Activated CD4-positive, alpha-beta memory T cell treated with anti-CD3 and anti-CD28 coated beads for 36 hours (primary cell): ENCODE measurements at regions not wholly inside any gene's neighbourhood (a gene's known extent, or its start where the extent isn't known, plus 50 kb on each side); places are given as distances from the start of the nearest gene placed in this dataset.
"Not testable (repeated sequence)": the region's sequence is repeated elsewhere in the genome, so short reads cannot be mapped to it uniquely, and the experiment has no call there.

ENCODE experiments used
- CTCF ChIA-PET: fragments of 350-600 bp; sonication (Branson Sonifier 250); formaldehyde crosslinking; loops from one replicate; lab custom pipeline; 2021; ENCODE audit warnings: antibody characterized with exemption, inconsistent platforms; lab: Charles Lee
- POLR2A ChIA-PET: fragments of 350-600 bp; sonication (Branson Sonifier 250); formaldehyde crosslinking; loops from one replicate; lab custom pipeline; 2021; ENCODE audit warnings: antibody characterized with exemption; lab: Charles Lee
- DNase-seq: peaks from one replicate; pipeline ENCODE4 v3.0.0-alpha.2; 2020
- H3K27ac Mint-ChIP-seq: one replicate; pipeline ENCODE4 v1.8.0; 2021; ENCODE audit warnings: mixed read lengths
- H3K27me3 Mint-ChIP-seq: one replicate; pipeline ENCODE4 v1.8.0; 2021; ENCODE audit warnings: mixed read lengths
- H3K36me3 Mint-ChIP-seq: one replicate; pipeline ENCODE4 v1.8.0; 2021; ENCODE audit warnings: mixed read lengths
- H3K4me1 Mint-ChIP-seq: one replicate; pipeline ENCODE4 v1.8.0; 2021; ENCODE audit warnings: low read depth, mixed read lengths
- H3K4me3 Mint-ChIP-seq: one replicate; pipeline ENCODE4 v1.8.0; 2021; ENCODE audit warnings: mild to moderate bottlenecking, mixed read lengths
- H3K9me3 Mint-ChIP-seq: one replicate; pipeline ENCODE4 v1.8.0; 2021; ENCODE audit warnings: mixed read lengths
- intact Hi-C: fragments of 100-400 bp; cut with micrococcal nuclease; formaldehyde crosslinking; loops from one replicate; pipeline ENCODE4 v1.15.1; 2023

GRCh38 chr5:78726571-78726970, 78.0 kb upstream of the LHFPL2 start:
- DNase-seq, result no peak
- Mint-ChIP-seq H3K27me3 (no peaks in the 10 kb centered on the region), H3K9me3 (no peaks in the 10 kb centered on the region), H3K27ac (no peak overlapping the region), H3K4me3 (no peak overlapping the region), H3K4me1 (no peaks in the 10 kb centered on the region), H3K36me3 (no peaks in the 10 kb centered on the region)
- POLR2A ChIA-PET, result no interaction called here
- CTCF ChIA-PET, result no interaction called here
- intact Hi-C loops, result no loop called here

- Mint-ChIP-seq H3K27ac (no peak overlapping the region), H3K36me3 (no peaks in the 10 kb centered on the region), H3K4me3 (no peak overlapping the region), H3K4me1 (no peaks in the 10 kb centered on the region), H3K9me3 (no peaks in the 10 kb centered on the region), H3K27me3 (no peaks in the 10 kb centered on the region)
- intact Hi-C loops, result no loop called here
- DNase-seq, result no peak
- POLR2A ChIA-PET, result no interaction called here
- CTCF ChIA-PET, result no interaction called here
Observed at GRCh38 chr5:78726003-78726402, 77.4 kb upstream of the LHFPL2 start.

GRCh38 chr5:78724061-78724460, 75.5 kb upstream of the LHFPL2 start:
- H3K4me3 Mint-ChIP-seq, result no peak overlapping the region
- no peaks in the 10 kb centered on the region for H3K9me3 Mint-ChIP-seq
- no peaks in the 10 kb centered on the region for H3K4me1 Mint-ChIP-seq
- no peaks in the 10 kb centered on the region for H3K36me3 Mint-ChIP-seq
- intact Hi-C loops, result no loop called here
- DNase-seq, result no peak
- ChIA-PET CTCF (no interaction called here), POLR2A (no interaction called here)
- no peak overlapping the region for H3K27ac Mint-ChIP-seq
- no peaks in the 10 kb centered on the region for H3K27me3 Mint-ChIP-seq

GRCh38 chr5:78720997-78721396, 72.4 kb upstream of the LHFPL2 start:
- no peaks in the 10 kb centered on the region for H3K27me3 Mint-ChIP-seq
- ChIA-PET POLR2A (no interaction called here), CTCF (no interaction called here)
- intact Hi-C loops, result no loop called here
- H3K27ac Mint-ChIP-seq, result no peak overlapping the region
- no peak overlapping the region for H3K4me3 Mint-ChIP-seq
- DNase-seq, result no peak
- no peaks in the 10 kb centered on the region for H3K9me3 Mint-ChIP-seq
- H3K4me1 Mint-ChIP-seq, result no peaks in the 10 kb centered on the region
- H3K36me3 Mint-ChIP-seq, result no peaks in the 10 kb centered on the region

- intact Hi-C loops, result no loop called here
- DNase-seq, result no peak
- no peak overlapping the region for H3K4me3 Mint-ChIP-seq
- POLR2A ChIA-PET, result no interaction called here
- no peaks in the 10 kb centered on the region for H3K27me3 Mint-ChIP-seq
- H3K9me3 Mint-ChIP-seq, result no peaks in the 10 kb centered on the region
- CTCF ChIA-PET, result no interaction called here
- H3K4me1 Mint-ChIP-seq, result no peaks in the 10 kb centered on the region
- no peaks in the 10 kb centered on the region for H3K36me3 Mint-ChIP-seq
- no peak overlapping the region for H3K27ac Mint-ChIP-seq
Observed at GRCh38 chr5:78720227-78720985, 71.8 kb upstream of the LHFPL2 start.

GRCh38 chr5:78719504-78720219, 71.1 kb upstream of the LHFPL2 start:
- no peak overlapping the region for H3K27ac Mint-ChIP-seq
- ChIA-PET POLR2A (no interaction called here), CTCF (no interaction called here)
- H3K4me1 Mint-ChIP-seq, result no peaks in the 10 kb centered on the region
- no peak overlapping the region for H3K4me3 Mint-ChIP-seq
- H3K36me3 Mint-ChIP-seq, result no peaks in the 10 kb centered on the region
- H3K27me3 Mint-ChIP-seq, result no peaks in the 10 kb centered on the region
- no peaks in the 10 kb centered on the region for H3K9me3 Mint-ChIP-seq
- DNase-seq, result no peak
- intact Hi-C loops, result no loop called here

GRCh38 chr5:78718824-78719223, 70.3 kb upstream of the LHFPL2 start:
- Mint-ChIP-seq H3K27me3 (no peaks in the 10 kb centered on the region), H3K4me1 (no peaks in the 10 kb centered on the region), H3K4me3 (no peak overlapping the region), H3K27ac (no peak overlapping the region), H3K36me3 (no peaks in the 10 kb centered on the region), H3K9me3 (no peaks in the 10 kb centered on the region)
- no peak for DNase-seq
- ChIA-PET POLR2A (no interaction called here), CTCF (no interaction called here)
- intact Hi-C loops, result no loop called here

GRCh38 chr5:78717674-78718584, 69.4 kb upstream of the LHFPL2 start:
- intact Hi-C loops, result no loop called here
- Mint-ChIP-seq H3K4me3 (no peak overlapping the region), H3K27ac (no peak overlapping the region), H3K27me3 (no peaks in the 10 kb centered on the region), H3K9me3 (no peaks in the 10 kb centered on the region), H3K36me3 (no peaks in the 10 kb centered on the region), H3K4me1 (no peaks in the 10 kb centered on the region)
- no peak for DNase-seq
- ChIA-PET POLR2A (no interaction called here), CTCF (no interaction called here)

GRCh38 chr5:78716206-78716605, 67.6 kb upstream of the LHFPL2 start:
- H3K9me3 Mint-ChIP-seq, result no peaks in the 10 kb centered on the region
- no peak for DNase-seq
- H3K27ac Mint-ChIP-seq, result no peak overlapping the region
- ChIA-PET POLR2A (no interaction called here), CTCF (no interaction called here)
- H3K4me1 Mint-ChIP-seq, result no peaks in the 10 kb centered on the region
- no peak overlapping the region for H3K4me3 Mint-ChIP-seq
- H3K36me3 Mint-ChIP-seq, result no peaks in the 10 kb centered on the region
- intact Hi-C loops, result no loop called here
- H3K27me3 Mint-ChIP-seq, result peaks cover 4% of the 10 kb centered on the region

- H3K9me3 Mint-ChIP-seq, POLR2A ChIA-PET, DNase-seq, H3K27ac Mint-ChIP-seq, intact Hi-C loops, CTCF ChIA-PET, H3K4me1 Mint-ChIP-seq, H3K36me3 Mint-ChIP-seq, H3K27me3 Mint-ChIP-seq, H3K4me3 Mint-ChIP-seq: not testable (repeated sequence)
Observed at GRCh38 chr5:78715351-78715750, 66.8 kb upstream of the LHFPL2 start.

GRCh38 chr5:78711670-78712069, 63.1 kb upstream of the LHFPL2 start:
- H3K4me3 Mint-ChIP-seq, intact Hi-C loops, H3K4me1 Mint-ChIP-seq, POLR2A ChIA-PET, DNase-seq, CTCF ChIA-PET, H3K27ac Mint-ChIP-seq, H3K36me3 Mint-ChIP-seq, H3K9me3 Mint-ChIP-seq, H3K27me3 Mint-ChIP-seq: not testable (repeated sequence)

- POLR2A ChIA-PET, intact Hi-C loops, H3K4me3 Mint-ChIP-seq: not testable (repeated sequence)
Observed at GRCh38 chr5:78709729-78710430, 61.3 kb upstream of the LHFPL2 start.

More at GRCh38 chr5:78709729-78710430, 61.3 kb upstream of the LHFPL2 start:
- H3K36me3 Mint-ChIP-seq, H3K27ac Mint-ChIP-seq, H3K4me1 Mint-ChIP-seq, DNase-seq, CTCF ChIA-PET, H3K9me3 Mint-ChIP-seq, H3K27me3 Mint-ChIP-seq: not testable (repeated sequence)
